ENCODE measurements at regions not wholly inside any gene's neighbourhood (a gene's known extent, or its start where the extent isn't known, plus 50 kb on each side); places are given as distances from the start of the nearest gene placed in this dataset.
"Not testable (repeated sequence)": the region's sequence is repeated elsewhere in the genome, so short reads cannot be mapped to it uniquely, and the experiment has no call there.

DNA sequence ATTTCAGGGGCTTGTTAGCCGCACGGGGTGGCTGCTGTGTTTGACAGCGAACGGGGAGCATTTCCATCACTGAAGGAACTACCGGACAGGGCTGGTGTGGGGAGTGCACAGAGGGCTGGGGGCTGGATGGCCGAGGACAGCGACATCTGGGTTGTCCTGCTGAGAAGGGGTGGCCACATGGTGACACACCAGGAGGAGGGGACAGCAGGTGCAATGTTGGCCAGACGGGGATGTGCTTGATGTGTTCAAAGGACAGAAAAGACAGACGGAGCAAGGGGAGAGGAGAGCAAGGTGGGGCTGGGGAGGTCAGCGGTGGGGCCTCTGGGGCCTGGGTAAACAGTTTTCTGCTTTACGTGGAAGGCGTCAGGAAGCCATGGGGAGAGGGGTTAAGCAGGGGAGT is 115.7 kb downstream of the TNFRSF13B start:
- in situ Hi-C loops (cut with HindIII; ENCODE audit: low pct_unique_long_range_greater_than_20kb, low sequenced_read_pairs); DNase-seq (ENCODE audit: low read depth, low spot score): not testable (repeated sequence)

DNA sequence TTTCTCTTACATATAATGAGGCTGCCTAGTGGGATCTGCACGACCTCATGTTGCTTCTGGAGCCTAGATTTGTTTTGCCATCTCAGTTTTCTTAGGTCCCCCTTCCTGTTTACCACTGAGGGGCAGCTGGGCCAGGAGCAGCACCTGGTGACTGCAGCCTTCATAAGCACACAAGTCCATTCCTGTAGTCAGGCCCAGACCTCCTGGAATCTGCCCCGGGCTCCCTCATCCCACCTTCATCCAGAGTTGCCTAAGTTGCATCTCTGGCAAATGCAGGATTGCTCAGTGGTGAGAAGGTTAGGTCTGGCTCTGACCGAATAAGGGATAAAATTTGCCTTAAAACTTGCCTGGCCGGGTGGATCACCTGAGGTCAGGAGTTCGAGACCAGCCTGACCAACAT is 117.3 kb downstream of the TNFRSF13B start:
- DNase-seq (ENCODE audit: low read depth, low spot score): not testable (repeated sequence)

GRCh38 chr17:16853661-16854320 is 118.1 kb downstream of the TNFRSF13B start:
- in situ Hi-C loops (cut with HindIII; ENCODE audit: low pct_unique_long_range_greater_than_20kb, low sequenced_read_pairs): no loop called here
- DNase-seq (ENCODE audit: low read depth, low spot score): no peak

More for the DNA sequence above, 117.3 kb downstream of the TNFRSF13B start:
- in situ Hi-C loops (cut with HindIII; ENCODE audit: low pct_unique_long_range_greater_than_20kb, low sequenced_read_pairs): not testable (repeated sequence)

- in situ Hi-C loops (cut with HindIII; ENCODE audit: low pct_unique_long_range_greater_than_20kb, low sequenced_read_pairs): not testable (repeated sequence)
Observed at GRCh38 chr17:16849861-16850260, 122.1 kb downstream of the TNFRSF13B start.

GRCh38 chr17:16848997-16849396 is 122.9 kb downstream of the TNFRSF13B start:
- in situ Hi-C loops (cut with HindIII; ENCODE audit: low pct_unique_long_range_greater_than_20kb, low sequenced_read_pairs); DNase-seq (ENCODE audit: low read depth, low spot score): not testable (repeated sequence)

More at GRCh38 chr17:16849861-16850260, 122.1 kb downstream of the TNFRSF13B start:
- not testable (repeated sequence) for DNase-seq (ENCODE audit: low read depth, low spot score)

- in situ Hi-C loops (cut with HindIII; ENCODE audit: low pct_unique_long_range_greater_than_20kb, low sequenced_read_pairs); DNase-seq (ENCODE audit: low read depth, low spot score): not testable (repeated sequence)
Observed at GRCh38 chr17:16845098-16845497, 126.8 kb downstream of the TNFRSF13B start.

GRCh38 chr17:16844669-16845068 is 127.2 kb downstream of the TNFRSF13B start:
- in situ Hi-C loops (cut with HindIII; ENCODE audit: low pct_unique_long_range_greater_than_20kb, low sequenced_read_pairs); DNase-seq (ENCODE audit: low read depth, low spot score): not testable (repeated sequence)

GRCh38 chr17:16843511-16843910 is 128.4 kb downstream of the TNFRSF13B start:
- DNase-seq (ENCODE audit: low read depth, low spot score); in situ Hi-C loops (cut with HindIII; ENCODE audit: low pct_unique_long_range_greater_than_20kb, low sequenced_read_pairs): not testable (repeated sequence)

GRCh38 chr17:16842346-16842745 is 129.6 kb downstream of the TNFRSF13B start:
- in situ Hi-C loops (cut with HindIII; ENCODE audit: low pct_unique_long_range_greater_than_20kb, low sequenced_read_pairs); DNase-seq (ENCODE audit: low read depth, low spot score): not testable (repeated sequence)

DNA sequence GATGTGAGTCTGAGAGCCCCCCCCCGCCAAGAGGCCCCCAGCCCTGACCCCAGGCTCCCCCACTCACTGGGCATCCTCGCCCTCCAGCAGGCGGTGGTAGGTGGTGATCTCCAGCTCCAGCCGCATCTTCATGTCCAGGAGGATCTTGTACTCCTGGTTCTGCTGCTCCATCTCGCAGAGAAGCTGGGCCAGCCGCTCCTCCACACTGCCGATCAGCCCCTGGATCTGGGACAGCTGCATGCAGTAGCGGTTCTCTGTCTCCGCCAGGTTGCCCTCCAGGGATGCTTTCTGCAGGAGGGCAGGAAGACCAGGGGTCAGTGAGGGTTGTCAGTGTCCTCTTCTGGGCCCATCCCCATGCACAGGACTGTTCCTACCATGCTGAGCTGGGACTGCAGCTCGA is 130.0 kb downstream of the TNFRSF13B start:
- DNase-seq (ENCODE audit: low read depth, low spot score); in situ Hi-C loops (cut with HindIII; ENCODE audit: low pct_unique_long_range_greater_than_20kb, low sequenced_read_pairs): not testable (repeated sequence)

GRCh38 chr17:16840219-16840618 is 131.7 kb downstream of the TNFRSF13B start:
- in situ Hi-C loops (cut with HindIII; ENCODE audit: low pct_unique_long_range_greater_than_20kb, low sequenced_read_pairs); DNase-seq (ENCODE audit: low read depth, low spot score): not testable (repeated sequence)

- in situ Hi-C loops (cut with HindIII; ENCODE audit: low pct_unique_long_range_greater_than_20kb, low sequenced_read_pairs); DNase-seq (ENCODE audit: low read depth, low spot score): not testable (repeated sequence)
Observed at GRCh38 chr17:16839242-16840175, 132.4 kb downstream of the TNFRSF13B start.

DNA sequence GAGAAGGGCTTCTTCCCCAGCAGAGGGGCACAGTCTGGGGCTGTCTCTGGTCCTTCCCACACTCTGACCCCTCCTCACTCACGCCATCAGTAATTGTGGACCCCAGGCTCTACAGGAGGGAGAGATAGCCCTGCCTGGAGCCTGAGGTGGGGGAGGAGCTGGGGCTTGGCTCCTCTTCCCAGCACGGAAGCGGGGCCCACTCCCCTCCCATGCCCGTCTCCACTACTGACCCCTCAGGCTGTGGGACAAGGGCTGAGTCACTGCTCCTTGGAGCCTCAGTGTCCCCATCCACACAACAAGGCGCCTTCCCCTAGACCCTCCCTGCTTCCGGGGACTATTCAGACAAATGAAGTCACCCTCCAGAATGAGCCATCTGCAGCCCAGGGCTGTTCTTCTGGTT is 133.1 kb downstream of the TNFRSF13B start:
- in situ Hi-C loops (cut with HindIII; ENCODE audit: low pct_unique_long_range_greater_than_20kb, low sequenced_read_pairs); DNase-seq (ENCODE audit: low read depth, low spot score): not testable (repeated sequence)

- DNase-seq (ENCODE audit: low read depth, low spot score); in situ Hi-C loops (cut with HindIII; ENCODE audit: low pct_unique_long_range_greater_than_20kb, low sequenced_read_pairs): not testable (repeated sequence)
Observed at GRCh38 chr17:16838287-16838686, 133.6 kb downstream of the TNFRSF13B start.

GRCh38 chr17:16837468-16838266 is 134.3 kb downstream of the TNFRSF13B start:
- in situ Hi-C loops (cut with HindIII; ENCODE audit: low pct_unique_long_range_greater_than_20kb, low sequenced_read_pairs); DNase-seq (ENCODE audit: low read depth, low spot score): not testable (repeated sequence)

DNA sequence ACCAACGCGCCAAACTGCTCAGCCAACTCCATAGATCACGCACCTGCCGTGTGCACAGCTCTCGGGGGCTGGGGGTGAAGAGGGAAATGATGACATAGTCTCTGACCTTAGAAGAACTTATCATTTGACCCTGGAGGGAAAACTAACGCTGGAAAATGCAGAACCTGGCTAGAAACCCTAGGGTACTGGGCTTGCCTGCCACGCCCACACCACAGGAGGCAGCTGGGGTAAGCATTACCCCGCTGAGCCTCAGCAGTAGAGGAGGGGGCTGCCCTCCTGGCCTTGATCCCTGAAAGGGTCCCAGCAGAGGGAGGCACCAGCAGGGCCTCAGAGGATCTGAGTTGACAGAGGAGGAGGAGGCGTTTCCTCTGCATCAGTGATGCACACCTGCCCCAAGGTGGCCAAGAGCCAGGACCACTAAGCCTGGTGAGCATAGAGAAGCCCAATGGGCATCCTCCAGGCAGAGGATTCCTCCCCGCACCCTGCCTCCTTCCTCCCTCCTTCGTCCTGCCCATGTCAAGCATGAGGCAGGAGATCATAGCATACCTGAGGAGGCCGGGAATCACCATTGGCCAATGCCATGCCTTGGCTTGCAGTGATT is 135.5 kb downstream of the TNFRSF13B start:
- DNase-seq (ENCODE audit: low read depth, low spot score); in situ Hi-C loops (cut with HindIII; ENCODE audit: low pct_unique_long_range_greater_than_20kb, low sequenced_read_pairs): not testable (repeated sequence)

GRCh38 chr17:16833517-16833916 is 138.4 kb downstream of the TNFRSF13B start:
- in situ Hi-C loops (cut with HindIII; ENCODE audit: low pct_unique_long_range_greater_than_20kb, low sequenced_read_pairs); DNase-seq (ENCODE audit: low read depth, low spot score): not testable (repeated sequence)
